AG04450 (cell line): ENCODE measurements at regions not wholly inside any gene's neighbourhood (a gene's known extent, or its start where the extent isn't known, plus 50 kb on each side); places are given as distances from the start of the nearest gene placed in this dataset.

Experiments
- CTCF ChIA-PET: fragments of 300-600, 350-600 bp; formaldehyde crosslinking; extraction: SDS; loops from one replicate; lab custom pipeline; 2022; ENCODE audit warnings: antibody characterized with exemption, inconsistent platforms; lab: Charles Lee
- POLR2A ChIA-PET: fragments of 350-600 bp; formaldehyde crosslinking; extraction: SDS; loops from one replicate; lab custom pipeline; 2021; ENCODE audit warnings: antibody characterized with exemption, inconsistent platforms; lab: Yijun Ruan, JAX
- DNase-seq: peaks from one replicate; pipeline ENCODE4 v3.0.0-alpha.2; 2011; ENCODE audit warnings: low read depth, low spot score
- H3K27ac ChIP-seq: one replicate; pipeline ENCODE4 v1.5.1; 2012; ENCODE audit warnings: low read depth, low read length, control low read depth
- H3K27me3 ChIP-seq: one replicate; pipeline ENCODE4 v1.6.0; 2012; ENCODE audit warnings: low read length; ENCODE audit not compliant: control insufficient read depth, insufficient read depth
- H3K4me3 ChIP-seq: 2 replicates; pipeline ENCODE4 v1.5.1; 2011; ENCODE audit warnings: mild to moderate bottlenecking, low read depth, low read length, control low read depth
- H3K9me3 ChIP-seq: 2 replicates; pipeline ENCODE4 v1.5.1; 2012; ENCODE audit warnings: low read length; ENCODE audit not compliant: control insufficient read depth, insufficient read depth
- TF ChIP-seq, protein P1 (sequence below): IDR thresholded peaks from 2 replicates; pipeline ENCODE4 v1.5.1; 2011; ENCODE audit warnings: low read depth, low read length, control low read depth, inconsistent platforms

DNA sequence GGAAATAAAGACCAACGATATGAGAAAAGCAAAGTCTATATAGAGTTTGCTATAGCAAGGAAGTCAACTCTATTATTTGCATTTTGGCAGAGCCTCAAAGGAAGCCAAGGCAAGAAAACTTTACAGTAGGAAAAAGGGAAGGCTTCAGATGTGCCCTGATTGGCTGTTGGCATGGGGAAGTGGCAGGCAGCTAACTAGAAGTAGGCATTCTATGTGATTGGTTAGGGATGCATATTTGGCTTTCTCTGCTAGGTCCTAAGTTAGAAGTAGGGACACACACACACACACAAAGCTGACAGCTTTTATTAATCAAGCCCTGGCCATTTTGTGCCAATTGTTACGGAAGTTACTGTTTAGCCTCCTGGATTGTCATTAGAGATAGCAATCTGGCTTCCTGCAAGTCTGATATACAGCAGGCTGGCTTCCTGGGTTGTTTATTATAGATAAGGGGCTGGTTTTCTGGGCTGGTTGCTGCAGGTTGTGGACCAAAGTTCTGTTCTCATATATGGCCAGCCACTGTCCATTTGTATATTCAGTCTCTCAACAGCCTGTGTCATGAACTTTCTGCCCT, 308.1 kb upstream of the GRAMD2B start:
- TF ChIP-seq, protein P1, sequence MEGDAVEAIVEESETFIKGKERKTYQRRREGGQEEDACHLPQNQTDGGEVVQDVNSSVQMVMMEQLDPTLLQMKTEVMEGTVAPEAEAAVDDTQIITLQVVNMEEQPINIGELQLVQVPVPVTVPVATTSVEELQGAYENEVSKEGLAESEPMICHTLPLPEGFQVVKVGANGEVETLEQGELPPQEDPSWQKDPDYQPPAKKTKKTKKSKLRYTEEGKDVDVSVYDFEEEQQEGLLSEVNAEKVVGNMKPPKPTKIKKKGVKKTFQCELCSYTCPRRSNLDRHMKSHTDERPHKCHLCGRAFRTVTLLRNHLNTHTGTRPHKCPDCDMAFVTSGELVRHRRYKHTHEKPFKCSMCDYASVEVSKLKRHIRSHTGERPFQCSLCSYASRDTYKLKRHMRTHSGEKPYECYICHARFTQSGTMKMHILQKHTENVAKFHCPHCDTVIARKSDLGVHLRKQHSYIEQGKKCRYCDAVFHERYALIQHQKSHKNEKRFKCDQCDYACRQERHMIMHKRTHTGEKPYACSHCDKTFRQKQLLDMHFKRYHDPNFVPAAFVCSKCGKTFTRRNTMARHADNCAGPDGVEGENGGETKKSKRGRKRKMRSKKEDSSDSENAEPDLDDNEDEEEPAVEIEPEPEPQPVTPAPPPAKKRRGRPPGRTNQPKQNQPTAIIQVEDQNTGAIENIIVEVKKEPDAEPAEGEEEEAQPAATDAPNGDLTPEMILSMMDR, result no peak
- Histone ChIP-seq H3K4me3 (no peak overlapping the region), H3K27me3 (no peaks in the 10 kb centered on the region), H3K27ac (no peak overlapping the region), H3K9me3 (no peaks in the 10 kb centered on the region)
- CTCF ChIA-PET, result no interaction called here
- POLR2A ChIA-PET, result no interaction called here
- no peak for DNase-seq

DNA sequence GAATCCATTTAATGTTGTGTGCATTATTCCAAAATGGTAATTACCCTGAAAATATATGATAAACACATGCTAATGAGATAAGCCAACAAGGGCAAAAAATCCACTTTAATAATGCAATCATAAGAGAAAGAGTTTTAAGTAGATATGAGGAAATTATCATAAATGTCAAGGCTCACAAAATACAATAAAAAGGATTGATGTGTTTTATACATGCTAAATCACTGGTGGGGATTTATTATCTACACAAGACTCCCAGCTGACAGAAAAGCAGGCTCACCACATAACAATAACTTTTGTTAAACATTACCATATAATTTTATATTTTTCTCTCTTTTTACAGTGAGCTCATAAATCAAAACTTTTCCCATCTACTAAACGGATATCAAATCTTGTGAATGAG, 306.2 kb upstream of the GRAMD2B start:
- no peaks in the 10 kb centered on the region for H3K27me3 ChIP-seq
- no peak overlapping the region for H3K27ac ChIP-seq
- TF ChIP-seq, protein P1, result no peak
- DNase-seq, result no peak
- H3K4me3 ChIP-seq, result no peak overlapping the region
- ChIA-PET CTCF (interaction anchor here (0.7 to 1.9 kb wide), 2 partner anchors 16 to 225 kb away, joined by 3 to 7 read pairs; no protein-coding TSS in a partner anchor), POLR2A (no interaction called here)
- no peaks in the 10 kb centered on the region for H3K9me3 ChIP-seq

DNA sequence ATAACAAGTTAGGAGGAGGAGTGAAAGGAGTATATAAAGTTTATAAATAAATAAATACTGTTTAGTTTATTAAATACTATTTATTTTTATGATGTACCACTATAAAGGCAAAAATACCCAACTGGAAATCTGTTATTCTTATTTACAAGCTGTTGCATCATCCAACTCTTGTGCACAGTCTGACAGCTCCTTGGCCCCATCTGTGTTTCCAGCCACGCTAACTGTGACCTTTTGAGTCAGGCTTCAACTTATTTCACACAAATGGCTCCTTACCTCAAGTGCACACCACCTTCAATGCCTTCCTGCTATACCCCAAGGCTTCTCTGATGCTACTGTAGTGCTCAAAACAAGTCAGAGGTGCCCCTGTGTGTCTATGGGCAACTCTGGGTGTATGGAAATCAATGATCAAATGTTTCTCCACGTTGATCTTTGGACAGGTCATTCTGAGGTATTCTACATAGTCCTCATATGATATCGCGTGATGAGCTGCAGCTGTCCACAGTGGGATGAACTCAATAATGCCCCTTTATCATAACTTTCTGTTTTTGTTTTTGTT, 303.2 kb upstream of the GRAMD2B start:
- H3K9me3 ChIP-seq, result no peaks in the 10 kb centered on the region
- POLR2A ChIA-PET, result no interaction called here
- no peaks in the 10 kb centered on the region for H3K27me3 ChIP-seq
- CTCF ChIA-PET, result no interaction called here
- no peak for DNase-seq
- TF ChIP-seq, protein P1, result no peak
- no peak overlapping the region for H3K4me3 ChIP-seq
- no peak overlapping the region for H3K27ac ChIP-seq

DNA sequence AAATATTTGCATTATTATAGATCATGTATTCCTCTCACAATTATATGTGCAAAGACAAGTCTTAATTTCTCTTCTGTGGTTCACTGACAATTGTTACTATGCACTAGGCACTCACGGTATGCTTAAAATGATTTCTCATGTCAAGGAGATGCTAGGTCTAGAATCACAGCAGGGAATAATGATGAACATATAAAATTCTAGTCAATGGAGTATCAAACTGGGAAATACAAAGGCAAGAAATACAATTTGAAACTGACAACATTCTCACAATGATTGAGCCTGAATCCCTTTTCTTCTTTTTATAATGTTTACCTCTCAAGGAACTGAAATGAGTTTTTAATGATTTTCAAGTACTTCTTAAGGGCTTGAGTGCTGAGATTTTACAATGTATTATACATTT, 302.3 kb upstream of the GRAMD2B start:
- CTCF ChIA-PET, result interaction anchor here (0.6 kb wide), 1 partner anchor 452 kb away, joined by 3 read pairs; no protein-coding TSS in a partner anchor
- Histone ChIP-seq H3K9me3 (no peaks in the 10 kb centered on the region), H3K4me3 (no peak overlapping the region), H3K27me3 (no peaks in the 10 kb centered on the region), H3K27ac (no peak overlapping the region)
- no peak for DNase-seq
- TF ChIP-seq, protein P1, result no peak
- POLR2A ChIA-PET, result no interaction called here

DNA sequence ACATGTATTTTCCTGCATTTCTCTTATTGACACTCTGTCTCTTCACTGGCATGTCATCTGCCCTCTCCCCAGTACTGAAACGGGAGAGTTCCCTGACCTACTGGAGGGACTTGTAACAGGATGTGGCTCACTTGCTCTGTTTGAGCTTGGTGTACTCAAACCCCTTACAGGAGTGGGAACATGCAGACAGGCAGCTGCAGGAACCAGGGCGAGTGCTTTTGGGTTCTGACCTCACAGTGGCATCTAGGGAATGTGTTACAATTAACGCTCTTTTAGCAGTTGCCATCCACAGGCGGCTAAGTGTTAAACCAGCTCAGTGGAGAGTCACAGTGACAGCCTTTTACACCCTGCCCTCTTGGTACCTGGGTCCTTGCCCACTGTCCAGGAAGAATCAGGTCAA, 300.3 kb upstream of the GRAMD2B start:
- H3K4me3 ChIP-seq, result no peak overlapping the region
- POLR2A ChIA-PET, result no interaction called here
- DNase-seq, result no peak
- CTCF ChIA-PET, result no interaction called here
- no peaks in the 10 kb centered on the region for H3K27me3 ChIP-seq
- no peaks in the 10 kb centered on the region for H3K9me3 ChIP-seq
- TF ChIP-seq, protein P1, result no peak
- H3K27ac ChIP-seq, result no peak overlapping the region
